ENCODE measurements at regions not wholly inside any gene's neighbourhood (a gene's known extent, or its start where the extent isn't known, plus 50 kb on each side); places are given as distances from the start of the nearest gene placed in this dataset.

DNA sequence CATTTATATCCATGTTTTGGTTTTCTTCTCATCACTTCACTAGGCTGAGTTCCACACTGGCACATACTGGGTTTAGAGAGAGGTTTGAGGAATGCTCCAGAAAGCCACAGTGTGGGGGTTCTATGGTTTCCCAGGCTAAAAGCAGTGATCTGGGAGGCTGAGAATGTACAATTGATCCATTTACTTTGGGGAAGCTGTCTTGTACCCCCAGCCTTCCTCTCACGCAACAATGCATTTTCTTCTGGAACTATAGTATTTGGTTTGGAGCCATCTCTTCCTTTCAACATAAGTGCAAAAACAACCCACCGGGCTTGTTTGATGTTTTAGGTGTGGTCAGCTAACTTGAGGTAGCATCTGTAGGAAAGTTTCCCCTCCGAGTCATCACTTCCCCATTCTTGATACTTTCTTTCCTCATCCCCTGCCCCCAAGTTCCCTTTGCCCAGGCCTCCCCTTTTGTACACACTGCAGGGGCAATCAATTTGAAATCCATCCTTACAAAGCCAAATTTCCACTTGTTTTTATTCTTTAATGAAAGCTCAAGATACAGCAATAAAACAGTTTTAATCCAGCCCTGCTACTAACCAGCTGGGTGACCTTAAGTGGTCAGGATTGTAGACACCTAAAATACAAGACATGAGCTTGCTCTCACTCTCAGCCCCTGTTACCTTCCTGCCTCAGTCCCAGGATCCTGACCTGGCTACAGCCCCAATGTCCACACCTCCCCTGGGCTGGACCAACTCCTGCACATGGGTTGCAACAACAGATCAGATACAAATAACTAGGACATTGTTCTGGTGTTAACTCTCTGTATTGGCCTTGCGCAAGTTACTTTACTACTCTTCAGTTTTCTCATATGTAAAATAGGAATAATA, 109.2 kb downstream of the FHDC1 start:
- Histone ChIP-seq H3K4me1 (ENCODE audit: control insufficient read depth, insufficient read depth, low read length) (no peaks in the 10 kb centered on the region), H3K27ac (ENCODE audit: low read length) (no peak overlapping the region), H3K9me3 (ENCODE audit: control insufficient read depth, insufficient read depth, low read depth, low read length) (no peaks in the 10 kb centered on the region), H3K4me3 (ENCODE audit: low read depth in 2 of 2, low read length in 2 of 2) (no peak overlapping the region), H3K27me3 (ENCODE audit: control insufficient read depth, insufficient read depth, low read length) (no peaks in the 10 kb centered on the region), H3K36me3 (ENCODE audit: control insufficient read depth, insufficient read depth, low read length) (no peaks in the 10 kb centered on the region)
- TF ChIP-seq, protein P1, sequence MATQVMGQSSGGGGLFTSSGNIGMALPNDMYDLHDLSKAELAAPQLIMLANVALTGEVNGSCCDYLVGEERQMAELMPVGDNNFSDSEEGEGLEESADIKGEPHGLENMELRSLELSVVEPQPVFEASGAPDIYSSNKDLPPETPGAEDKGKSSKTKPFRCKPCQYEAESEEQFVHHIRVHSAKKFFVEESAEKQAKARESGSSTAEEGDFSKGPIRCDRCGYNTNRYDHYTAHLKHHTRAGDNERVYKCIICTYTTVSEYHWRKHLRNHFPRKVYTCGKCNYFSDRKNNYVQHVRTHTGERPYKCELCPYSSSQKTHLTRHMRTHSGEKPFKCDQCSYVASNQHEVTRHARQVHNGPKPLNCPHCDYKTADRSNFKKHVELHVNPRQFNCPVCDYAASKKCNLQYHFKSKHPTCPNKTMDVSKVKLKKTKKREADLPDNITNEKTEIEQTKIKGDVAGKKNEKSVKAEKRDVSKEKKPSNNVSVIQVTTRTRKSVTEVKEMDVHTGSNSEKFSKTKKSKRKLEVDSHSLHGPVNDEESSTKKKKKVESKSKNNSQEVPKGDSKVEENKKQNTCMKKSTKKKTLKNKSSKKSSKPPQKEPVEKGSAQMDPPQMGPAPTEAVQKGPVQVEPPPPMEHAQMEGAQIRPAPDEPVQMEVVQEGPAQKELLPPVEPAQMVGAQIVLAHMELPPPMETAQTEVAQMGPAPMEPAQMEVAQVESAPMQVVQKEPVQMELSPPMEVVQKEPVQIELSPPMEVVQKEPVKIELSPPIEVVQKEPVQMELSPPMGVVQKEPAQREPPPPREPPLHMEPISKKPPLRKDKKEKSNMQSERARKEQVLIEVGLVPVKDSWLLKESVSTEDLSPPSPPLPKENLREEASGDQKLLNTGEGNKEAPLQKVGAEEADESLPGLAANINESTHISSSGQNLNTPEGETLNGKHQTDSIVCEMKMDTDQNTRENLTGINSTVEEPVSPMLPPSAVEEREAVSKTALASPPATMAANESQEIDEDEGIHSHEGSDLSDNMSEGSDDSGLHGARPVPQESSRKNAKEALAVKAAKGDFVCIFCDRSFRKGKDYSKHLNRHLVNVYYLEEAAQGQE (IDR thresholded peaks at IDR 0.05; ENCODE audit: insufficient read depth in 1 of 2, low read depth in 2 of 2, low read length in 1 of 2): no peak
- TF ChIP-seq POLR2AphosphoS5 (IDR thresholded peaks at IDR 0.05; ENCODE audit: low read depth, low read length): no peak
- no peak for TF ChIP-seq CTCF (IDR thresholded peaks at IDR 0.05)
- TF ChIP-seq TCF7L2 (IDR thresholded peaks at IDR 0.05; ENCODE audit: low read depth, low read length): no peak
- TF ChIP-seq SIN3A (IDR thresholded peaks at IDR 0.05; ENCODE audit: borderline replicate concordance, insufficient read depth, low read depth, low read length): no peak
- DNase-seq (ENCODE audit: low read depth, low spot score) (no peak), ATAC-seq (no peak)
- POLR2A ChIA-PET: no interaction called here
- in situ Hi-C loops (cut with HindIII; ENCODE audit: low pct_unique_long_range_greater_than_20kb, low sequenced_read_pairs) (no loop called here), intact Hi-C loops (cut with micrococcal nuclease; ENCODE audit: unreplicated experiment) (no loop called here)
- CTCF ChIA-PET: no interaction called here
- BruUV-seq (replicated peaks): no TSS peak

DNA sequence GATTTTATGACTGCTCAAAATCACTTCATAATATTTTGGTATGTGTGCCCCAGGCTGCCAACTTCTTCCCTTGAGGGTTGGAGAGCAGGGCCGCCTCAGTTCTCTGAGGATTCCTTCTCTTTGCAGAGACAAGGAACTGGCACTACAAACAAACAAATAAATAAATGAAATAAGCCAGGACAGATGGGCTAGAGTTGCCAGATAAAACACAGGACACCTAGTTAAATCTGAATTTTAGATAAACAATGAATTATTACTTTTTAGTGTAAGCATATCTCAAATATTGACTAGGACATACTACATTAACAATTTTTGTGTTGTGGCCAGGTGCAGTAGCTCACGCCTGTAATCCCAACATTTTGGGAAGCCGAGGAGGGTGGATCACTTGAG, 122.5 kb downstream of the FHDC1 start:
- Histone ChIP-seq H3K9me3 (ENCODE audit: control insufficient read depth, insufficient read depth, low read depth, low read length) (no peaks in the 10 kb centered on the region), H3K36me3 (ENCODE audit: control insufficient read depth, insufficient read depth, low read length) (no peaks in the 10 kb centered on the region), H3K4me1 (ENCODE audit: control insufficient read depth, insufficient read depth, low read length) (no peaks in the 10 kb centered on the region), H3K4me3 (ENCODE audit: low read depth in 2 of 2, low read length in 2 of 2) (no peak overlapping the region), H3K27ac (ENCODE audit: low read length) (no peak overlapping the region), H3K27me3 (ENCODE audit: control insufficient read depth, insufficient read depth, low read length) (no peaks in the 10 kb centered on the region; the same call in 1 of the 2 replicates)
- ChIA-PET POLR2A (no interaction called here), CTCF (no interaction called here)
- TF ChIP-seq TCF7L2 (IDR thresholded peaks at IDR 0.05; ENCODE audit: low read depth, low read length): no peak
- no peak for TF ChIP-seq CTCF (IDR thresholded peaks at IDR 0.05)
- TF ChIP-seq, protein P1 (IDR thresholded peaks at IDR 0.05; ENCODE audit: insufficient read depth in 1 of 2, low read depth in 2 of 2, low read length in 1 of 2): no peak
- no peak for TF ChIP-seq POLR2AphosphoS5 (IDR thresholded peaks at IDR 0.05; ENCODE audit: low read depth, low read length)
- no peak for TF ChIP-seq SIN3A (IDR thresholded peaks at IDR 0.05; ENCODE audit: borderline replicate concordance, insufficient read depth, low read depth, low read length)
- in situ Hi-C loops (cut with HindIII; ENCODE audit: low pct_unique_long_range_greater_than_20kb, low sequenced_read_pairs): no loop called here
- BruUV-seq (replicated peaks): no TSS peak
- ATAC-seq: no peak
- intact Hi-C loops (cut with micrococcal nuclease; ENCODE audit: unreplicated experiment): no loop called here
- DNase-seq (ENCODE audit: low read depth, low spot score): no peak

All from Panc1 (cell line).